ENCODE measurements at regions not wholly inside any gene's neighbourhood (a gene's known extent, or its start where the extent isn't known, plus 50 kb on each side); places are given as distances from the start of the nearest gene placed in this dataset.
A peak's percentile ranks its signal among the peaks of the same experiment; 100 is the strongest.
"Not testable (repeated sequence)": the region's sequence is repeated elsewhere in the genome, so short reads cannot be mapped to it uniquely, and the experiment has no call there.

- H3K27ac ChIP-seq; in situ Hi-C loops (cut with MboI; ENCODE audit: low pct_unique_long_range_greater_than_20kb in 2 of 9, low sequenced_read_pairs in 9 of 9, unreplicated experiment in 9 of 9); H3K4me1 ChIP-seq (replicated peaks in 1 of 2); H3K4me3 ChIP-seq: not testable (repeated sequence)
- peak in 5 of 8 experiments; percentile 64 to 81 (median 77) for ATAC-seq (replicated peaks in 6 of 8)
- no CpG with 5 or more reads among the region's 7 CpGs for WGBS, 10 experiments
These were observed 309.9 kb upstream of the SOX1 start for GRCh38 chr13:111757094-111757493.

- H3K4me3 ChIP-seq; H3K4me1 ChIP-seq (replicated peaks in 1 of 2); ATAC-seq (replicated peaks in 6 of 8); in situ Hi-C loops (cut with MboI; ENCODE audit: low pct_unique_long_range_greater_than_20kb in 2 of 9, low sequenced_read_pairs in 9 of 9, unreplicated experiment in 9 of 9); H3K27ac ChIP-seq: not testable (repeated sequence)
- WGBS, 10 experiments = no CpG with 5 or more reads among the region's 3 CpGs
These were observed 309.3 kb upstream of the SOX1 start for GRCh38 chr13:111757618-111758017.

- H3K4me3 ChIP-seq; H3K27ac ChIP-seq; in situ Hi-C loops (cut with MboI; ENCODE audit: low pct_unique_long_range_greater_than_20kb in 2 of 9, low sequenced_read_pairs in 9 of 9, unreplicated experiment in 9 of 9); H3K4me1 ChIP-seq (replicated peaks in 1 of 2): not testable (repeated sequence)
- WGBS, 10 experiments = no CpG with 5 or more reads among the region's 34 CpGs
- peak in 6 of 8 experiments; percentile 54 to 79 (median 74) for ATAC-seq (replicated peaks in 6 of 8)
These were observed 303.7 kb upstream of the SOX1 start for GRCh38 chr13:111763001-111763872.

- peak in 5 of 8 experiments; percentile 35 to 64 (median 53) for ATAC-seq (replicated peaks in 6 of 8)
- H3K4me1 ChIP-seq (replicated peaks in 1 of 2); H3K4me3 ChIP-seq; in situ Hi-C loops (cut with MboI; ENCODE audit: low pct_unique_long_range_greater_than_20kb in 2 of 9, low sequenced_read_pairs in 9 of 9, unreplicated experiment in 9 of 9); H3K27ac ChIP-seq: not testable (repeated sequence)
- no CpG with 5 or more reads among the region's 15 CpGs for WGBS, 10 experiments
These were observed 302.4 kb upstream of the SOX1 start for GRCh38 chr13:111764550-111764949.

- H3K27ac ChIP-seq; H3K4me1 ChIP-seq (replicated peaks in 1 of 2); in situ Hi-C loops (cut with MboI; ENCODE audit: low pct_unique_long_range_greater_than_20kb in 2 of 9, low sequenced_read_pairs in 9 of 9, unreplicated experiment in 9 of 9); H3K4me3 ChIP-seq: not testable (repeated sequence)
- WGBS, 10 experiments = no CpG with 5 or more reads among the region's 13 CpGs
- peak in 6 of 8 experiments; percentile 50 to 92 (median 64) for ATAC-seq (replicated peaks in 6 of 8)
These were observed 302.0 kb upstream of the SOX1 start for GRCh38 chr13:111764996-111765395.

GRCh38 chr13:111775718-111776117 lies 291.2 kb upstream of the SOX1 start:
- H3K4me1 ChIP-seq (replicated peaks in 1 of 2); H3K4me3 ChIP-seq; ATAC-seq (replicated peaks in 6 of 8); H3K27ac ChIP-seq; in situ Hi-C loops (cut with MboI; ENCODE audit: low pct_unique_long_range_greater_than_20kb in 2 of 9, low sequenced_read_pairs in 9 of 9, unreplicated experiment in 9 of 9): not testable (repeated sequence)
- no CpG with 5 or more reads among the region's 3 CpGs for WGBS, 10 experiments

DNA sequence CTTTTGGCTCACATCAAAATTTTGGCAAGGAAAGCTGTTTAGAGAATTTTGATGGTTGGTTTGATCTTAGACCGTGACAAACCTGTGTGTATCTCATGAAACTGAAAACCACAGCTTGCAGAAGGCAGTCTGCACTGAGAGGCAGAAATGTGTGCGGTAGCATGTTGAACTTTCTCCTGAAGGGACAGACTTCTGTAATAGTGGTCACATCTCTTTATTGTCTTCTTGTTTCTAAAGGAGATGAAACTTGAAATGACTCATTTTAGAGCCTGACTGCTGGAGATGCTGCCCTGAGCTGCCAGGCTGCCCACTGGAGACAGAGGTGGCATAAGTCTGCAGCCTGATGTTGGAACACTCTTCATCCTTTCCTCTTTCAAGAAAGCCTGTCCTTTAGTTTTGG lies 289.6 kb upstream of the SOX1 start:
- H3K27ac ChIP-seq; H3K4me3 ChIP-seq; ATAC-seq (replicated peaks in 6 of 8); in situ Hi-C loops (cut with MboI; ENCODE audit: low pct_unique_long_range_greater_than_20kb in 2 of 9, low sequenced_read_pairs in 9 of 9, unreplicated experiment in 9 of 9); H3K4me1 ChIP-seq (replicated peaks in 1 of 2): not testable (repeated sequence)
- no CpG with 5 or more reads among the region's 2 CpGs for WGBS, 10 experiments

GRCh38 chr13:111781395-111781794 lies 285.6 kb upstream of the SOX1 start:
- H3K27ac ChIP-seq; H3K4me3 ChIP-seq; ATAC-seq (replicated peaks in 6 of 8); H3K4me1 ChIP-seq (replicated peaks in 1 of 2); in situ Hi-C loops (cut with MboI; ENCODE audit: low pct_unique_long_range_greater_than_20kb in 2 of 9, low sequenced_read_pairs in 9 of 9, unreplicated experiment in 9 of 9): not testable (repeated sequence)
- WGBS, 10 experiments = no CpG with 5 or more reads among the region's 12 CpGs

DNA sequence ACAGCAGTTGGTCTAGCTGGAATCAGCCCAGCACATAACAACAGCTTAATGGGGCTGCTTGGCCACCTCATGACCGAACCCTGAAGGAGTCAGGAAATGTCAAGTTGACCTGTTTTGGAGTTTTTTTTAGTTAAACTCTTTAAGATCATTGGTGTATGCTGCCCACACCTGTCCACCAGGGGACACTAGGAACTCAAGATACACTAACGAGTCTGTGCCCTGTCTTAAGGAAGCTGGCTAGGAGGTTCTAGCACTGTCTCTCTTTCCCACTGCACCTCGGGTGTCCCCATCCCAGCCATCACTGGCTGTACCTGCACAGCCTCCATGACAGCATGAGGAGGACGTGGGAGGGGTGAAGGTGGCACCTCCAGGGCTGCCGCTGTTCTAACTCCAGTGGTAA lies 279.6 kb upstream of the SOX1 start:
- H3K4me3 ChIP-seq; ATAC-seq (replicated peaks in 6 of 8); in situ Hi-C loops (cut with MboI; ENCODE audit: low pct_unique_long_range_greater_than_20kb in 2 of 9, low sequenced_read_pairs in 9 of 9, unreplicated experiment in 9 of 9); H3K4me1 ChIP-seq (replicated peaks in 1 of 2); H3K27ac ChIP-seq: not testable (repeated sequence)
- no CpG with 5 or more reads among the region's 5 CpGs for WGBS, 10 experiments

DNA sequence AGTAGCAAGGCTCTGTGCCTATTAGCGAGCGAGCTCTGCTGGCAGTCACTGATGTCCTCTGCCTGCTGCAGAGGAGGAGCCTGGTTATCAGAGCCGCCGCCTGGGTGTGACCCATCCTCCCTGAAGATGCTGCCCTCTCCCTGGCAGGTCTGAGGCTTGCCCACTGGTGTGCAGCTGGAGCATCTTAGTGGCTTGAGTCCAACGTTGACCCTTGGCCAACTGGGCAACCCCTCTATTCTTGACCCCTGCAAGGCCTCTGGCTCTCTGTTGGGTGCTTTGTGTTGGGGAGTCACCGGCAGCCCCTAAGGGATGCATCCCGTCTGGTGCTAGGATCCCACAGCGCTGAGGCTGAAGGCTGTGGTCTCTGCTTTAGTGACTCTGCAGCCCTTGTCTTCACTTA lies 277.9 kb upstream of the SOX1 start:
- 97% methylated on average over 5 of the region's 8 CpGs; no CpG with 5 or more reads in 9 of the 10 experiments for WGBS, 10 experiments
- Histone ChIP-seq H3K4me3 (no peak overlapping the region), H3K27ac (no peak overlapping the region), H3K4me1 (replicated peaks in 1 of 2) (no peaks in the 10 kb centered on the region)
- in situ Hi-C loops (cut with MboI; ENCODE audit: low pct_unique_long_range_greater_than_20kb in 2 of 9, low sequenced_read_pairs in 9 of 9, unreplicated experiment in 9 of 9) = no loop called here
- no peak for ATAC-seq (replicated peaks in 6 of 8)

DNA sequence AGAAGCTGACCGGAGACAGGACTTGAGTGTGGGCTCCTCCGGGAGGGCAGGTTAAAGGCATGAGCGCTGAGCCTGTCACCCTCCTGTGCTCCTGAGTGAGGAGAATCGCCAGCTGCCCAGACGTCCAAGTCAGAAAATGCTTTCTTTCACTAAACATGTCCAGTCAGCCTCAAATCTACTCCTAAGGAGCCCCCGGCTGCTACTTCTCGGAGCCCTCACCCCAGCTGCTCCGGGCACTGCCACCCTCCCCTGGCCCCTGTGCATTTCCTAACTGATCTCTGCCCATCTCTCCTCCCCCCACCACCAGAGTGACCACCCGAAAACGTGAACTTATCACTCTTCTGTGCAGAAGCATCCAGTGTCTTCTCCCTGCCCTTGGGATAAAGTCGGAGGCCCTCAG lies 277.5 kb upstream of the SOX1 start:
- Histone ChIP-seq H3K4me3 (no peak overlapping the region), H3K4me1 (replicated peaks in 1 of 2) (no peaks in the 10 kb centered on the region), H3K27ac (no peak overlapping the region)
- in situ Hi-C loops (cut with MboI; ENCODE audit: low pct_unique_long_range_greater_than_20kb in 2 of 9, low sequenced_read_pairs in 9 of 9, unreplicated experiment in 9 of 9) = no loop called here
- no peak for ATAC-seq (replicated peaks in 6 of 8)
- WGBS, 10 experiments = 13 to 60% methylated on average over 1 to 3 of the region's 11 CpGs; no CpG with 5 or more reads in 8 of the 10 experiments

DNA sequence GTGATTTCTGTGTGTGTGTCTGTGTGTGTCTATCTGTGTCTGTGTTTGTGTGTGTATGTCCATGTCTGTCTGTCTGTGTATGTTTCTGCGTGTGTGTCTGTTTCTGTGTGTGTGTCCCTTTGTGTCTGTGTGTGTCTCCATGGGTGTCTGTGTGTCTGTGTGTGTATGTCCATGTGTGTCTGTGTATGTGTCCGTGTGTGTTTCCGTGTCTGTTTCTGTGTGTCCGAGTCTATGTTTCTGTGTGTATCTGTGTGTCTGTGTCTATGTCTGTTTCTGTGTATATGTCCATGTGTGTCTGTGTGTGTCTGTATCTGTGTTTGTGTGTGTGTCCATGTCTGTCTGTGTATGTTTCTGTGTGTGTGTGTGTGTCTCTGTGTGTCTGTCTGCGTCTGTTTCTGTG lies 276.3 kb upstream of the SOX1 start:
- WGBS, 10 experiments = 38 to 100% (median 65%) methylated on average over 1 to 4 of the region's 5 CpGs; no CpG with 5 or more reads in 2 of the 10 experiments
- no peak for ATAC-seq (replicated peaks in 6 of 8)
- no peaks in the 10 kb centered on the region for H3K4me1 ChIP-seq (replicated peaks in 1 of 2)
- no peak overlapping the region for H3K27ac ChIP-seq
- no peak overlapping the region for H3K4me3 ChIP-seq
- in situ Hi-C loops (cut with MboI; ENCODE audit: low pct_unique_long_range_greater_than_20kb in 2 of 9, low sequenced_read_pairs in 9 of 9, unreplicated experiment in 9 of 9) = no loop called here

- no peak for ATAC-seq (replicated peaks in 6 of 8)
- in situ Hi-C loops (cut with MboI; ENCODE audit: low pct_unique_long_range_greater_than_20kb in 2 of 9, low sequenced_read_pairs in 9 of 9, unreplicated experiment in 9 of 9) = no loop called here
- WGBS, 10 experiments = 0 to 94% (median 70%) methylated on average over 1 to 2 of the region's 3 CpGs; no CpG with 5 or more reads in 7 of the 10 experiments
- no peak overlapping the region for H3K27ac ChIP-seq
- no peaks in the 10 kb centered on the region for H3K4me1 ChIP-seq (replicated peaks in 1 of 2)
- no peak overlapping the region for H3K4me3 ChIP-seq
These were observed 275.8 kb upstream of the SOX1 start for GRCh38 chr13:111791131-111791530.

GRCh38 chr13:111792956-111793355 lies 274.0 kb upstream of the SOX1 start:
- no peak for ATAC-seq (replicated peaks in 6 of 8)
- 18 to 90% (median 63%) methylated on average over 1 to 4 of the region's 6 CpGs; no CpG with 5 or more reads in 2 of the 10 experiments for WGBS, 10 experiments
- H3K4me3 ChIP-seq = no peak overlapping the region
- no peak overlapping the region for H3K27ac ChIP-seq
- no peaks in the 10 kb centered on the region for H3K4me1 ChIP-seq (replicated peaks in 1 of 2)
- in situ Hi-C loops (cut with MboI; ENCODE audit: low pct_unique_long_range_greater_than_20kb in 2 of 9, low sequenced_read_pairs in 9 of 9, unreplicated experiment in 9 of 9) = no loop called here
